Dedifferentiated amniotic fluid mesenchymal stem cell (primary cell): ENCODE measurements at regions not wholly inside any gene's neighbourhood (a gene's known extent, or its start where the extent isn't known, plus 50 kb on each side); places are given as distances from the start of the nearest gene placed in this dataset.

Experiments
- DNase-seq: peaks from one replicate; pipeline ENCODE4 v3.0.0-alpha.2; 2016; ENCODE audit errors: extremely low spot score

GRCh38 chr9:87245271-87245670, 252.4 kb upstream of the DAPK1 start:
- no peak for DNase-seq

- no peak for DNase-seq
These were observed 250.6 kb upstream of the DAPK1 start for GRCh38 chr9:87247097-87247496.

GRCh38 chr9:87249029-87249428, 248.6 kb upstream of the DAPK1 start:
- DNase-seq, result no peak

- no peak for DNase-seq
These were observed 247.5 kb upstream of the DAPK1 start for GRCh38 chr9:87250205-87250604.

- no peak for DNase-seq
These were observed 242.1 kb upstream of the DAPK1 start for GRCh38 chr9:87255431-87256155.

GRCh38 chr9:87256973-87257372, 240.7 kb upstream of the DAPK1 start:
- no peak for DNase-seq

GRCh38 chr9:87259543-87260518, 237.8 kb upstream of the DAPK1 start:
- DNase-seq, result peak; percentile 53

- DNase-seq, result no peak
These were observed 234.4 kb upstream of the DAPK1 start for GRCh38 chr9:87263291-87263690.

- DNase-seq, result no peak
These were observed 231.0 kb upstream of the DAPK1 start for GRCh38 chr9:87266697-87267096.

- DNase-seq, result peak; percentile 73
These were observed 230.2 kb upstream of the DAPK1 start for GRCh38 chr9:87267251-87268070.

GRCh38 chr9:87269296-87270176, 228.1 kb upstream of the DAPK1 start:
- DNase-seq, result peak; percentile 29

GRCh38 chr9:87270221-87270847, 227.3 kb upstream of the DAPK1 start:
- peak; percentile 54 for DNase-seq

- no peak for DNase-seq
These were observed 226.8 kb upstream of the DAPK1 start for GRCh38 chr9:87270848-87271234.

- no peak for DNase-seq
These were observed 225.8 kb upstream of the DAPK1 start for GRCh38 chr9:87271696-87272477.

GRCh38 chr9:87275047-87275725, 222.5 kb upstream of the DAPK1 start:
- no peak for DNase-seq

GRCh38 chr9:87276327-87276841, 221.3 kb upstream of the DAPK1 start:
- peak; percentile 88 for DNase-seq

- DNase-seq, result no peak
These were observed 220.8 kb upstream of the DAPK1 start for GRCh38 chr9:87276851-87277261.

GRCh38 chr9:87277346-87277745, 220.3 kb upstream of the DAPK1 start:
- no peak for DNase-seq
